A673 (cell line): ENCODE measurements at regions not wholly inside any gene's neighbourhood (a gene's known extent, or its start where the extent isn't known, plus 50 kb on each side); places are given as distances from the start of the nearest gene placed in this dataset.

Source experiments
- BruUV-seq: library from RNA; stranded (reverse); fragments of 400-500 nt; replicated peaks from 2 replicates; lab custom pipeline; 2021; lab: Mats Ljungman, UMichigan
- CTCF ChIA-PET: fragments of 300-600 bp; sonication (Branson Sonifier 250); formaldehyde crosslinking; loops from one replicate; lab custom pipeline; 2022; ENCODE audit warnings: antibody characterized with exemption; lab: Charles Lee
- POLR2A ChIA-PET: fragments of 300-600 bp; sonication (Branson Sonifier 250); formaldehyde crosslinking; loops from one replicate; lab custom pipeline; 2022; ENCODE audit warnings: antibody characterized with exemption; ENCODE audit not compliant: low non-redundant PET; lab: Charles Lee
- DNase-seq: peaks from one replicate; pipeline ENCODE4 v3.0.0-alpha.2; 2015; ENCODE audit warnings: low spot score
- H3K27ac ChIP-seq: fragments of 200-600 bp; sonication (generic); 2 replicates; pipeline ENCODE4 v1.5.1; 2016; ENCODE audit warnings: mixed run types, low read depth, mild to moderate bottlenecking, mixed read lengths, antibody characterized with exemption, low read length; ENCODE audit not compliant: poor library complexity, severe bottlenecking
- H3K27me3 ChIP-seq: fragments of 200-600 bp; sonication (generic); replicated peaks from 2 replicates; pipeline ENCODE4 v1.6.1; 2017; ENCODE audit warnings: mixed run types, low read depth, mild to moderate bottlenecking, mixed read lengths, antibody characterized with exemption, low read length; ENCODE audit not compliant: insufficient read depth, poor library complexity
- H3K36me3 ChIP-seq: fragments of 200-600 bp; sonication (generic); 2 replicates; pipeline ENCODE4 v1.6.1; 2016; ENCODE audit warnings: mixed run types, mild to moderate bottlenecking, mixed read lengths, antibody characterized with exemption, low read length; ENCODE audit not compliant: insufficient read depth, poor library complexity, severe bottlenecking
- H3K4me1 ChIP-seq: fragments of 200-600 bp; sonication (generic); 2 replicates; pipeline ENCODE4 v1.6.1; 2017; ENCODE audit warnings: mixed run types, mild to moderate bottlenecking, mixed read lengths, antibody characterized with exemption, low read length; ENCODE audit not compliant: insufficient read depth, poor library complexity, severe bottlenecking
- H3K4me3 ChIP-seq: fragments of 200-600 bp; sonication (generic); 2 replicates; pipeline ENCODE4 v1.5.1; 2016; ENCODE audit warnings: low read depth, mixed run types, mild to moderate bottlenecking, mixed read lengths, low read length; ENCODE audit not compliant: poor library complexity, severe bottlenecking
- H3K9me3 ChIP-seq: fragments of 200-600 bp; sonication (generic); 2 replicates; pipeline ENCODE4 v1.6.1; 2016; ENCODE audit warnings: mixed run types, low read depth, mild to moderate bottlenecking, mixed read lengths, antibody characterized with exemption, low read length; ENCODE audit not compliant: poor library complexity, severe bottlenecking
- CTCF ChIP-seq: fragments of 300-800, 200-600 bp; sonication (generic); conservative IDR thresholded peaks from 2 replicates; pipeline ENCODE4 v1.5.1; 2017; ENCODE audit warnings: low read depth, mild to moderate bottlenecking, antibody characterized with exemption, low read length, moderate library complexity, mixed read lengths
- EZH2 ChIP-seq: fragments of 200-600 bp; sonication (generic); IDR thresholded peaks from 2 replicates; pipeline ENCODE4 v1.6.1; 2017; ENCODE audit warnings: borderline replicate concordance, low read depth, mild to moderate bottlenecking, mixed read lengths, antibody characterized with exemption, low read length; ENCODE audit not compliant: poor library complexity, severe bottlenecking
- intact Hi-C: fragments of 100-400 bp; cut with micrococcal nuclease; formaldehyde crosslinking; loops from one replicate; pipeline ENCODE4 v1.10.0; 2022; ENCODE audit not compliant: unreplicated experiment

GRCh38 chr6:105817961-105818360 lies 268.2 kb upstream of the PRDM1 start:
- BruUV-seq: no TSS peak
- Histone ChIP-seq H3K27me3 (peaks cover 5% of the 10 kb centered on the region), H3K4me3 (no peak overlapping the region), H3K9me3 (no peaks in the 10 kb centered on the region), H3K36me3 (no peaks in the 10 kb centered on the region), H3K4me1 (no peaks in the 10 kb centered on the region), H3K27ac (no peak overlapping the region)
- DNase-seq: no peak
- CTCF ChIA-PET: interaction anchor here (0.5 kb wide), 1 partner anchor 164 kb away, joined by 4 read pairs; no protein-coding TSS in a partner anchor
- intact Hi-C loops: no loop called here
- POLR2A ChIA-PET: no interaction called here
- TF ChIP-seq EZH2 (no peak), CTCF (no peak)

- Histone ChIP-seq H3K27ac (no peak overlapping the region), H3K36me3 (no peaks in the 10 kb centered on the region), H3K9me3 (no peaks in the 10 kb centered on the region), H3K4me1 (no peaks in the 10 kb centered on the region), H3K27me3 (peaks cover 5% of the 10 kb centered on the region), H3K4me3 (no peak overlapping the region)
- intact Hi-C loops: no loop called here
- no peak for DNase-seq
- POLR2A ChIA-PET: no interaction called here
- no TSS peak for BruUV-seq
- CTCF ChIA-PET: interaction anchor here (0.5 kb wide), 1 partner anchor 164 kb away, joined by 4 read pairs; no protein-coding TSS in a partner anchor
- TF ChIP-seq CTCF (no peak), EZH2 (no peak)
These were observed 268.8 kb upstream of the PRDM1 start for GRCh38 chr6:105817370-105817769.

- CTCF ChIA-PET: no interaction called here
These were observed 269.3 kb upstream of the PRDM1 start for GRCh38 chr6:105816847-105817246.

More at GRCh38 chr6:105816847-105817246, 269.3 kb upstream of the PRDM1 start:
- Histone ChIP-seq H3K4me1 (no peaks in the 10 kb centered on the region), H3K36me3 (no peaks in the 10 kb centered on the region), H3K9me3 (no peaks in the 10 kb centered on the region), H3K27me3 (peaks cover 5% of the 10 kb centered on the region), H3K4me3 (no peak overlapping the region), H3K27ac (no peak overlapping the region)
- TF ChIP-seq EZH2: no peak
- no peak for TF ChIP-seq CTCF
- DNase-seq: no peak
- POLR2A ChIA-PET: no interaction called here
- BruUV-seq: no TSS peak
- intact Hi-C loops: no loop called here
